Stimulated activated CD8-positive, alpha-beta memory T cell treated with anti-CD3 and anti-CD28 coated beads, Interleukin-15, amount 100 ng/mL, for 4 hours (primary cell): ENCODE measurements at regions not wholly inside any gene's neighbourhood (a gene's known extent, or its start where the extent isn't known, plus 50 kb on each side); places are given as distances from the start of the nearest gene placed in this dataset.
"Not testable (repeated sequence)": the region's sequence is repeated elsewhere in the genome, so short reads cannot be mapped to it uniquely, and the experiment has no call there.

ENCODE experiments used
- DNase-seq, 2 donors: peaks; one replicate each; pipeline ENCODE4 v3.0.0-alpha.2; 2020; ENCODE audit warnings: low read depth in 2 of 2

DNA sequence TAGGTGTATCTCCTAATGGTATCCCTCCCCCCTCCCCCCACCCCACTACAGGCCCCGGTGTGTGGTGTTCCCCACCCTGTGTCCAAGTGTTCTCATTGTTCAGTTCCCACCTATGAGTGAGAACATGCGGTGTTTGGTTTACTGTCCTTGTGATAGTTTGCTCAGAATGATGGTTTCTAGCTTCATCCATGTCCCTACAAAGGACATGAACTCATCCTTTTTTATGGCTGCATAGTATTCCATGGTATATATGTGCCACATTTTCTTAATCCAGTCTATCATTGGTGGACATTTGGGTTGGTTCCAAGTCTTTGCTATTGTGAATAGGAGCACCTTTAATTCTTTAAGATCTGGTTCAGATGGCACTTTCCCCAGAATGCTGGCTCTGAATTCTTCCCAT, 58.5 kb upstream of the PTGFRN start:
- DNase-seq = not testable (repeated sequence)

DNA sequence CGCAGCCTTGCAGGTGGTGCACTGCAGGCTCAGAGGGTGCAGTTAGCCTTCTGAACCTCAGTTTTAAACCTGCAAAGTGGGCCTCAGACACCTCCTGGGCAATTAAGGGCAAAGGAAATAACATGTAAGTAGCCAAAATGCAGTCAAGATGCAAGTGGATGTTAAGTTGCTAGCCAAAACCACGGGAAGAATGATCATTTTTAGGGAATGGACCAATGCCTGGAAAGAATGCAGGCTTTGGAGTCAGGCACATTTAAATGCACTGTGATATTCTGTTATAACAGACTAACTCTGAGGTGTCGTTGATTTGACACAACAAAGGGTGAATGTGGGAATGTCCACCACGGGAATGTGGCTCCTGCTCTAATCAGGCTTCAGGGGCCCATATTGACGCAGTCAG, 57.9 kb upstream of the PTGFRN start:
- no peak for DNase-seq

DNA sequence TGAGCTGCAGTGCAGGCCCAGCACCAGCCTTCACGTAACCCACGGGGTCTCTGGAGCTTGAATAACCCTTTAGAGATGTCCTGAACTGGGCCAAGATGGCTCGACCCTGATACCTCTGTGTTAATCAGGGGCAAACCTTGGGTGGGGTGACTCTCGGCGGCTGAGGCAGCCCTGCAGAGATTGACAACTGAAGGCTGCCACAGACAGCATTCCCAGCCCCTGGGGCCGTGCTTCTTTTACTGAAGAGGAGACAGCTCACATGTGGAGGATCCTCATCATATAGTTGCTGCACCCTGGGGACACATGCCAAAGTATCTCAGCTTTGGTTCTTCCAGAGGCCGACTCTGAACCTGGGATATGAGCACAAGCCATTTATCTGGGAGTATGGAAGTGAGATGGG, 57.3 kb upstream of the PTGFRN start:
- DNase-seq = no peak

GRCh38 chr1:116852910-116853309, 56.8 kb upstream of the PTGFRN start:
- DNase-seq = no peak

- no peak for DNase-seq
These were observed 55.9 kb upstream of the PTGFRN start for GRCh38 chr1:116853680-116854402.

GRCh38 chr1:116854403-116854690, 55.4 kb upstream of the PTGFRN start:
- no peak for DNase-seq

DNA sequence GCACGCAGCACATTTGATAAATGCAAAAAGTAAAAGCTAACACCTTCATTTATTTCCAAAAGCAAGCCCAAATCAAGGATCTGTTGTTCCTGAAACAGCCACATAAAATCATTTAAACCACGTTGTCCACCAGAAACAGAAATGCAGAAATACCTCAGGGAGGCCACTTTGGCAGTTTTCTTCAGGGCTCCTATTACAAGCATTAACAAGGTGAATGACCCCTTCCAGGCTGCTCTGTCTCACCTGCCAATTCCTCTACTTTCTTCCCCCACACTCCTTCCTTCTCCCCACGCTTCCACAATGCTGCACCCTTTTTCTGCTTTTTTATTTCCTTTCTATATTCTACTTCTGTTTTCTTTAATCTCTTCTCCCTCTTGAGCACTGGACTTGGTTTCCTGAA, 55.0 kb upstream of the PTGFRN start:
- DNase-seq = no peak

DNA sequence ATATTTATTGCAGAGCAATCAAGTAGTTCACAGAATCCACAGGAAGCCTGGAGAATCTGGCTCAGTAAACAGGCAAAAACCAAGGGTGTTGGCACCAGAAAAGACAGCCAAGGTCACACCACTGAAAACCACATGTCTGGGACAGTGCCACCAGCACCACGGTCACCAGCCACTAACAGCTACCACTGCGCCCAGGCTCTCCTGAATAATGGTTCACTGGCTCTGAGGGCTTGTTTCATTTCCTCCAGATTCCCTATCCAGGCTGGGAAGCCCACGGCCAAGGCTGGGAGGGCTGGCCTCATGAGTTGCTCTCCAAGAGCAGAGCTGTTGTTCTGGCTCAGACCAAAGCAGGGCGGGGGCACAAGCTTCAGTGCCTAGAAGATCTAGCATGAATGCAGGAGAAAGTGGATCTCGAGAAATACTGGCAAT, 54.5 kb upstream of the PTGFRN start:
- DNase-seq = no peak

DNA sequence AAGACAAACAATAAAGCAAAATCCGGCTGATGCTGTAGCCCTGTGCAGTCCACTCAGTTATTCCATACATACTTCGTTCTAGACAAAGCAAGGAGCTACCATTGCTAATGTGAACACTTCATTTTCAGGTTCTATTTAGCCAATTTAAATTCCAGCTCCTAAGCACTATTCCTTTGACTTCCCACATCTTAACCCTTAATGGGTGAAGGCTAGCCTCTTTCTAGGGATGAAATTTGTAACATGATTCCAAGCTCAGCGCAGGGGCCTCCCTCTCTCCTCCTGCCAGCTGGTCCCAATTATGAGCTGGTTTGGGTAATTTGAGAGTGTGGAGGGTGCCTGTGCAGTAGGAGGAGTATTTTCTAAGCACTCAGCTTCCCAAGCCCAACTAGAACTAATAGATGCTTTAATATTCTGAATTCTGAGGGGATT, 53.9 kb upstream of the PTGFRN start:
- DNase-seq = no peak

- no peak for DNase-seq
These were observed 53.4 kb upstream of the PTGFRN start for GRCh38 chr1:116856312-116856711.

- no peak for DNase-seq
These were observed 52.6 kb upstream of the PTGFRN start for GRCh38 chr1:116857092-116857491.
